DND-41 (cell line): ENCODE measurements at regions not wholly inside any gene's neighbourhood (a gene's known extent, or its start where the extent isn't known, plus 50 kb on each side); places are given as distances from the start of the nearest gene placed in this dataset.

Experiments used
- ATAC-seq: fragments of 200-7000 bp; cut with Tn5 transposase; 3 replicates; pipeline ENCODE4 v1.9.1; 2021; ENCODE audit warnings: low read depth; ENCODE audit not compliant: insufficient read depth
- DNase-seq: peaks from one replicate; pipeline ENCODE4 v3.0.0-alpha.2; 2020
- H2AFZ ChIP-seq: 2 replicates; pipeline ENCODE4 v1.6.0; 2012; ENCODE audit warnings: low read depth, low read length
- H3K27ac ChIP-seq: 2 replicates; pipeline ENCODE4 v1.5.1; 2012; ENCODE audit warnings: low read length, inconsistent platforms
- H3K27me3 ChIP-seq: fragments of 200-600 bp; sonication (generic); 2 replicates; pipeline ENCODE4 v1.6.0; 2012; ENCODE audit warnings: low read length, mild to moderate bottlenecking, inconsistent platforms; ENCODE audit not compliant: insufficient read depth, poor library complexity
- H3K36me3 ChIP-seq: 2 replicates; pipeline ENCODE4 v1.5.1; 2012; ENCODE audit warnings: low read length, inconsistent platforms; ENCODE audit not compliant: insufficient read depth
- H3K4me1 ChIP-seq: 2 replicates; pipeline ENCODE4 v1.5.1; 2012; ENCODE audit warnings: mild to moderate bottlenecking, low read length; ENCODE audit not compliant: insufficient read depth
- H3K4me2 ChIP-seq: 2 replicates; pipeline ENCODE4 v1.6.0; 2012; ENCODE audit warnings: mild to moderate bottlenecking, moderate library complexity, low read length, inconsistent platforms; ENCODE audit not compliant: insufficient read depth
- H3K4me3 ChIP-seq, 2 experiments: fragments of 200-600 bp in 1 of 2; shearing (Covaris generic) in 1 of 2; 2 replicates each; pipeline ENCODE4 v1.5.1; 2012 to 2016; ENCODE audit warnings: inconsistent platforms in 2 of 2, low read length in 2 of 2, mild to moderate bottlenecking in 2 of 2, low read depth in 1 of 2, moderate library complexity in 1 of 2
- H3K79me2 ChIP-seq: 2 replicates; pipeline ENCODE4 v1.6.0; 2012; ENCODE audit warnings: low read length, inconsistent platforms; ENCODE audit not compliant: insufficient read depth
- H3K9ac ChIP-seq: 2 replicates; pipeline ENCODE4 v1.6.0; 2012; ENCODE audit warnings: low read depth, mild to moderate bottlenecking, inconsistent platforms, low read length, moderate library complexity
- H3K9me3 ChIP-seq: 2 replicates; pipeline ENCODE4 v1.5.1; 2012; ENCODE audit warnings: low read length, moderate library complexity, mild to moderate bottlenecking, inconsistent platforms; ENCODE audit not compliant: insufficient read depth, severe bottlenecking
- H4K20me1 ChIP-seq: 2 replicates; pipeline ENCODE4 v1.6.0; 2012; ENCODE audit warnings: low read length; ENCODE audit not compliant: insufficient read depth
- CTCF ChIP-seq: IDR thresholded peaks from 2 replicates; pipeline ENCODE4 v1.5.1; 2012; ENCODE audit warnings: borderline replicate concordance, low read length, moderate library complexity, mild to moderate bottlenecking; ENCODE audit not compliant: poor library complexity, severe bottlenecking; ENCODE audit errors: extremely low read depth
- EZH2 ChIP-seq: IDR thresholded peaks from 3 replicates; pipeline ENCODE4 v1.6.1; 2012; ENCODE audit warnings: borderline replicate concordance, low read depth, mild to moderate bottlenecking, moderate library complexity, low read length, inconsistent platforms; ENCODE audit not compliant: severe bottlenecking

DNA sequence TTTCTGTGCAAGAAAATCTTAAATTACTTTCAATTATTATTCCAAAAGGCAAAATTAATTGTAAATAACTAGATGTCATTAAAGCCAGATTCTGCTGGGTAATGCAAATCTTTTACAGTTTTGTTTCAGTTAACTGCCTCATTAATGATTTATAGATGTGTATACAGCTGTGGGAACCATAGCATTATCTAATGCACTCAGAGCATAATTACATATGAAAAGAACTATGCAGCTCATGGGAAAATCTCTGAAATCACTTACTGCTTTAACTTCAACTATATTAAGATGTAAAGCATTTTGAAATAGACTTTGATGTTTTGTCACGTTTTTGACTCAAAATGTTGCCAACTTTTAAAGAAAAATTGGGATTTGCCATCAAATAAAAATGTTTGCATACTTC, 630.3 kb upstream of the KLHL4 start:
- Histone ChIP-seq H3K4me1 (no peaks in the 10 kb centered on the region), H3K27me3 (no peaks in the 10 kb centered on the region), H2AFZ (no peak overlapping the region), H3K9me3 (no peaks in the 10 kb centered on the region), H3K27ac (no peak overlapping the region), H3K4me2 (no peak overlapping the region), H3K79me2 (no peaks in the 10 kb centered on the region), H3K4me3 (no peak overlapping the region), H3K9ac (no peak overlapping the region), H3K36me3 (no peaks in the 10 kb centered on the region), H4K20me1 (no peaks in the 10 kb centered on the region)
- DNase-seq = no peak
- TF ChIP-seq CTCF (no peak), EZH2 (no peak)
- ATAC-seq = no peak

GRCh38 chrX:86910027-86910426, 607.6 kb upstream of the KLHL4 start:
- H3K79me2 ChIP-seq = no peaks in the 10 kb centered on the region
- H3K27ac ChIP-seq = no peak overlapping the region
- TF ChIP-seq EZH2 = no peak
- TF ChIP-seq CTCF = no peak
- no peaks in the 10 kb centered on the region for H3K4me1 ChIP-seq
- H3K9me3 ChIP-seq = no peaks in the 10 kb centered on the region
- no peaks in the 10 kb centered on the region for H3K27me3 ChIP-seq
- no peak for ATAC-seq
- no peaks in the 10 kb centered on the region for H3K36me3 ChIP-seq
- no peak overlapping the region for H3K4me2 ChIP-seq
- no peak for DNase-seq
- no peaks in the 10 kb centered on the region for H4K20me1 ChIP-seq
- no peak overlapping the region for H3K9ac ChIP-seq
- H3K4me3 ChIP-seq = no peak overlapping the region
- H2AFZ ChIP-seq = no peak overlapping the region

DNA sequence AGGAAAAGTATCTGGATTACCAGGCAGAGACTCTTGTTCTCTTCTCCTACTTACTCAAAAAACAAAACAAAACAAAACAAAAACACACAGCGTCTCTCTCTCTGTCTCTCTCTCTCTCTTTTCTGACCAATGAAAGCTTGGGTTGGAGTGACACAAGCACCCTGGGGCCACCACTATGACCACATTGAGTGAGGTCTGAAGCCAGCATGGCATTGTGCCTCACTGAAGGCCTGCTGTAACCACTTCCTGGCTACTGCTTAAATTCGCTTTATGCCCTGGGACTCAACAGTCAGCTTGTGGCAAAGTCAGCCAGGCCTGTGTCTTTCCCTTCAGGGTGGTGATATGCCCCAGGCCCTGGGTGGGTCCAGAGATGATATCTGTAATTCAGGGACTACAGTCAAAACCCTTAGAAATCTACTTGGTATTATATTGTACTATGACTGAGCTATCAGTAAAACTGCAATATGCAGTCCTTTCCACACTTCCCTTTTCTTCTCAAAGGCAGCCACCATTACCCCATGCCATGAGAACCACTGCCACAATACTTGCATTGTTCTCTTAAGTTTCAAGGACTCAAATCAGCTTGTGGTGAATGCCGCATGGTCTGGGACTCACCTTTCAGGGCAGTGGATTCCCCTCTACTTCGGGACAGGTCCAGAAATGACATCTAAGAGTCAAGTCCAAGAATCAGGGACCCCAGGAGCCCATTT, 606.8 kb upstream of the KLHL4 start:
- ATAC-seq (no peak), DNase-seq (no peak)
- no peaks in the 10 kb centered on the region for H3K27me3 ChIP-seq
- no peak overlapping the region for H3K4me3 ChIP-seq
- no peaks in the 10 kb centered on the region for H3K4me1 ChIP-seq
- H3K4me2 ChIP-seq = no peak overlapping the region
- H4K20me1 ChIP-seq = no peaks in the 10 kb centered on the region
- no peaks in the 10 kb centered on the region for H3K9me3 ChIP-seq
- no peak overlapping the region for H3K9ac ChIP-seq
- TF ChIP-seq EZH2 (no peak), CTCF (no peak)
- no peaks in the 10 kb centered on the region for H3K79me2 ChIP-seq
- H2AFZ ChIP-seq = no peak overlapping the region
- no peak overlapping the region for H3K27ac ChIP-seq
- no peaks in the 10 kb centered on the region for H3K36me3 ChIP-seq
